PC-3 (cell line): ENCODE measurements at regions not wholly inside any gene's neighbourhood (a gene's known extent, or its start where the extent isn't known, plus 50 kb on each side); places are given as distances from the start of the nearest gene placed in this dataset.

Experiments
- CTCF ChIP-seq: fragments of 300-600 bp; sonication (generic); conservative IDR thresholded peaks from 2 replicates; pipeline ENCODE4 v1.5.1; 2017; ENCODE audit warnings: antibody characterized with exemption, low read depth, mild to moderate bottlenecking, low read length
- EZH2phosphoT487 ChIP-seq: fragments of 300-600 bp; sonication (generic); IDR thresholded peaks from 2 replicates; pipeline ENCODE4 v1.6.1; 2018; ENCODE audit warnings: mild to moderate bottlenecking, antibody characterized with exemption, low read length, borderline replicate concordance

GRCh38 chr20:7660165-7660564 is 280.1 kb downstream of the HAO1 start:
- TF ChIP-seq EZH2phosphoT487 = no peak
- TF ChIP-seq CTCF = no peak
